HTR-8/SVneo (cell line): ENCODE measurements at regions not wholly inside any gene's neighbourhood (a gene's known extent, or its start where the extent isn't known, plus 50 kb on each side); places are given as distances from the start of the nearest gene placed in this dataset.

Experiments used
- DNase-seq: peaks from one replicate; pipeline ENCODE4 v3.0.0; 2011; ENCODE audit warnings: low spot score, mixed read lengths; ENCODE audit not compliant: insufficient read length
- FAIRE-seq: peaks from 2 replicates; lab custom pipeline; 2011; peaks lifted over from hg19 to GRCh38; lab: Jason Lieb, UNC

DNA sequence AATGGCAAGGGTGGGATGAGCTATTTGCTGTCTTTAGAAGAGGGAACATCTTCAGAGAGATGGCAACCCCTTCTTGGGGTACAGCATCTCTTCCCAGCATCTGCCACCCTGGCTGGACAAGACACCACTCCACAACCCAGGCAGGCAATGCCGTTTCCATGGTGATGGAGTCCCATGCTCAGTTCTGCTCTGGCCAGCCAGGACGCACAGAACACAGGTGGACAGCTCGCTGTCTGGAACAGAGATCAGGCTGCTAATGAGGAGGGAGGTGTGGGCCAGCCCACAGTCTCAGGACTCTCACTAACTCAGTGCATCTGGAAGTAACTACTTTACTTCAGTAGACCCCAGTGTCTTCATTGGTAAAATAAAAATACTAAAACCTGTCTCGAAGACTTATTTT lies 321.0 kb upstream of the CPEB2 start:
- DNase-seq (no peak), FAIRE-seq (no peak)

DNA sequence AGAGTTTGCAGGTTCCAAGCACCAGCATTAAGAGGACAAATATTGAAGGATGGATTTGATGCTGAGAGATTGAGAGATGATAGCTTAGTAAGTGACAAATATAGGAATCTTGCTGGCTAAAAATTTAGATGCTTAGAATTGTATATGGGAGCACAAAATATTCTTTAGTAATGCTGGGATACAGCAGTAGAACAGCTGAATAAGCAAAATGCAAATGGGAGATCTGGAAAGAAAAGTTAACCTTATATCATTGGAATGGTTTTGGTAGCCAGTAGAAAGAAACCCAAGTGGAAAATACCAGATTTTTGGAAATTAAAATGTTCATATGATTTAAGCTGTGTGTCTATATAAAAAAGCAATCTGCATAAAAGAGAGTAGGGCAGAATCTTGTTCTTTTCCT lies 308.6 kb upstream of the CPEB2 start:
- FAIRE-seq (no peak), DNase-seq (no peak)

DNA sequence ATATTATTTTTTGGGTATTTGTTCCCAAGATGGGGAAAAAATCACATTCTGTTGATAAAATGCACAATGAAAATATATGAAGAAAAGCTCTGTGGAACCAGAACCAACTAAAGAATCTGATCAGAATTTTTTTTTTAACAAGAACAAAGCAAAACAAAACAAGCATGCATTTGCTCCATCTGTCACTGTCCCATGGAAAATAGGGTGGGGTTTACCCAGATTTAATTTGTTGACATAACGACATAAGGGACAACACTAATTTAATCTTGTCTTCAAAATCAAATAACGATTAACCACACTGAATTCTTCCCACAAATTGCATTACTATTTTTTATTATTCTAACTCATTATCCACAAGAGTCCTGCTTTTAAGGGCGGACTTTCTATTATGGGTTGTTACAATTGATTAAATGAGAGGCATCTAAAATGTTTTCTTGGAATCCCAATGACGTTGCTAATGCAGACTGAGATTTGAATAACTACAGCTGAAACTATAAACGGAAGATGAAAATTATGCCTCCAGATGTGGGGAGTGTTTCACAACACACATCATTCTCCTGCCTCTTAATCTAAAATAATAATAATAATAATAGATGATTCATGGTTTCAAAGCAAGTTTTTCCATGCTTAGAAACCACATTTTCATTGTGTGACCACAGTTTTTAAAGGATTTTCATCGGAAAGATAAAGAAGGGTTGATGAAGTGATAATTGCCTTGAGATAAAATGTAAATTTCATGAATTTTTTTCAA lies 307.0 kb upstream of the CPEB2 start:
- DNase-seq (no peak), FAIRE-seq (no peak)

DNA sequence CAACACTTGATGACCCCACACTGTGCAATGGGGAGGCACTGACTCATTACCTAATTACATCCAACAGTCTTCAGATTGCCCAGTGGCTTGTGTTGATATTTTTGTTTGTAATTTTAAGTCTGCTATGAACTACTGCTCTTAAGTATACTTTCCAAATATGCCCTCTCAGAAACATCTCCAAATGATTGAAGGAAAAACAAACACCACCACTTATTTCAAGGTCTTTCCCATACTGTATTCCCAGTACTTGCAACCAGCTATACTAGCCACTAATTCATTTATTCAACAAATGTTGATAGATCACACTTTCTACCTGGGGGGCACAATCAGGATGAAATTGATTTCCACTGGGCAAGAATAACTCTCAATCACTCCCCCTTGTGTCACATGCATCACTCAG lies 302.2 kb upstream of the CPEB2 start:
- FAIRE-seq = no peak
- DNase-seq = no peak

DNA sequence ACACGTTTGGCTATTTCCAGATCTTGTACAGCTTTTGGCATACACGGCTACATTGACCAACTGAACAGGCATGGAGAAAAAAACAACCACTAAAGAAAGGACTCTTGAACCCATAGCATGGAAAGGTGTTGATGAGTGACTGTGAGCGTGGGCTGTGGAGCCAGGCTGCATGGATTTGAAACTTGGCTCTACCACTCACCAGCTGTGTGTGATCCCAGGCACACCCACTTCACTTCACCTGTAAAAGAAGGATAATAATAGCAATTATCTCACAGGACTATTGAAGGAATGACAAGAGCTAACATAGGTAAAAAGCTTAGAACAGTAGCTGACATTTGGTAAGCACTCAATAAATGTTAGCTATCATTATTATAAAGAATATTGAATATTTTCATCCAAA lies 301.7 kb upstream of the CPEB2 start:
- no peak for DNase-seq

DNA sequence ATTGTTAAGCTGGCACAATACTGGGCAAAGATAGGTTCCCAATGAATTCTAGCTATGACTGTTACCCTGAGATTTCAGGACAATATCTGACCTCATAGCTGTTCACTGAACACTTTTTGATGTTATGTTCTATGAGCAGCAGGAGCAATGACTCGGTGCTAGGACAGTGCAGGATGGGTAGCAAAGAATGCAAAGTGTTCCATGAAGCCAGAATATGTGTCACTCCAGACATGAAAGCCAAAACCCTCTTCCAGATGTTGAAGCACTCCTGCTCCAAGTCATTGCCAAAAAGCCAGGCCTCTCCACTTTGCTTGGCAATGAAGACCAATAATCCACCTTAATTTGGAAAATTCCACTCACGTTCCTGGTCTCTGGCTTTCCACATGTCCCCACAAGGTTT lies 300.9 kb upstream of the CPEB2 start:
- FAIRE-seq (no peak), DNase-seq (no peak)

More for the DNA sequence above, 301.7 kb upstream of the CPEB2 start:
- FAIRE-seq = no peak

DNA sequence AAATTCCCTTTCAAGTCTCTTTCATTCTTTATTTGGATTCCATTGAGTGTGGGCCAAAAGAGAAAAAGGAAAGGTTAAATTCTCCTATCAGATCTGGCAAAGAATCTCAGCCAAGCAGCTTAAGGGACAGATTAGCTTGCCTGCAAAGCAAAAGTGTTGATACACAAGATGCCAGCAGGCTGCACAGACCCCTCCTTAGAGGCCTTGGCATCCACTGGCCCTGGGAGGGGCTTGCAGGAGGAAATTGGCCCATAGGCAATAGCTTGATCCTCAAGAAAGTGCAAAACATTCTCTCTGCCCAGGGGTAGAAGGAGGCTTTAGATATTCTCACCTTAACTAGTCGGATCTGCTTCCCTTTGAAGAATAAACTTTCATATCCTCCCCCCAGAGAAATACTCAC lies 300.4 kb upstream of the CPEB2 start:
- no peak for FAIRE-seq
- no peak for DNase-seq

DNA sequence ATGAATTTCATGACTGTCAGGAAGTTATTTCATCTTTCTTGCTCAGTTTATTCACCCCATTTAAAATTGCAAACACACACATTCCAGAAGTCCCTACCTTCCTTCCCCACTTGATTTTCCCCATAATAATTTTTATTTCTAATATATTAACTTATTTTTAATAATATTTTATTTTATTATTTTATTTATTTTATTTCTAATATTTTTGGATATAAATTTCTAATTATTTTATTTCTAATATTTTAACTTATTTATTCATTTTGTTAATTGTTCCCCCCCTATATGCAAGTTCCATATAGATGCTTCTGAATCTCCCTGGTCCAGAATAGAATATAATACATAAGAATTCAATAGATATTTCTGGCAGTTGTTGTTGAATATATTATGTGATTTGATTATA lies 293.7 kb upstream of the CPEB2 start:
- no peak for FAIRE-seq
- DNase-seq = no peak

DNA sequence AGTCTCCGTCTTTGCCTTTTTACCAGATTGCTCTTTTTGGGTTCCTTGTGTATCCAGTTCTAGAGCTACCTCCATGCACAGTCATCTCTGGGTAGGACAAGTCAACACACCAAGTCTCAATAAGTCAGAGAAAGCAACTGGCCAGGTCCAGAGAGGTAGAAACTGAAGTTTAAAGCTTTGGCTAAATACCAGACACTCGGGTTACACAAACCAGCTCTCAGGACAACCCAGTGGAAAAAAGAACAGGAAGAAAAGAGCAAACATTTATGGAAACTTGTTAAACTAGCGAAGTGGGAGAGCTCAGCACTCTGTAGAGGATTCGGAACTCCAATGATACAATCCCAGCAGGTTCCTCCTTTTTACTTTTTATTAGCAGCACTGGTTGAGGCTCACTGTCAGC lies 291.0 kb upstream of the CPEB2 start:
- FAIRE-seq (no peak), DNase-seq (no peak)

DNA sequence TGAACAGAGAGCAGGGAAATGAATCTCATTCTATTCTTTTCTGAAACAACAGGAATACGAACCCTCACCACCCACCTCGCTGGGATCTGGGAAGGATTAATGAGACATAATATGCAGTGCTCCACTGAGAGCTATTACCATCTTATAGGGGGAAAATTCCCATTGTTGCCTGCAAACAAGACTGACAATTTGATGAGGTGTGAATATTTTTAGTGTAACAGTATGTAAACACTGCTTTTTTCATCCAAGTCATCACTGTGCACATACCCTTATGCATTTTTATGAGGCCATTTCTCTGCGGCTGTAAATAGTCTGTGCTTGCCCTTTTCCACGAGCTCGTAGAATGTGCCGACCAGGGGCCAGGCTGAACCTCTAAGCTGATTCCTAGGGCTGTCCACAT lies 285.6 kb upstream of the CPEB2 start:
- DNase-seq = no peak
- FAIRE-seq = no peak

DNA sequence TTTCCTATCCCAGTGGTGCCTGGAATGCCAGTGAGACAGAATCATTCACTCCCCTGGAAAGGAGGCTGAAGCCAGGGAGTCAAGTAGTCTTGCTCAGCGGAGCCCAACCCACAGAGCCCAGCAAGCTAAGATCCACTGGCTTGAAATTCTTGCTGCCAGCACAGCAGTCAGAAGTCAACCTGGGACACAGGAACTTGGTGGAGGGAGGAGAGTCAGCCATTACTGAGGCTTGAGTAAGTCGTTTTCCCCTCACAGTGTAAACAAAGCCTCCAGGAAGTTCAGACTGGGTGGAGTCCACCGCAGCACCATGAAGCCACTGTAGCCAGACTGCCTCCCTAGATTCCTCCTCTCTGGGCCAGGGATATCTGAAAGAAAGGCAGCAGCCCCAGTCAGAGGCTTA lies 283.2 kb upstream of the CPEB2 start:
- DNase-seq = no peak

DNA sequence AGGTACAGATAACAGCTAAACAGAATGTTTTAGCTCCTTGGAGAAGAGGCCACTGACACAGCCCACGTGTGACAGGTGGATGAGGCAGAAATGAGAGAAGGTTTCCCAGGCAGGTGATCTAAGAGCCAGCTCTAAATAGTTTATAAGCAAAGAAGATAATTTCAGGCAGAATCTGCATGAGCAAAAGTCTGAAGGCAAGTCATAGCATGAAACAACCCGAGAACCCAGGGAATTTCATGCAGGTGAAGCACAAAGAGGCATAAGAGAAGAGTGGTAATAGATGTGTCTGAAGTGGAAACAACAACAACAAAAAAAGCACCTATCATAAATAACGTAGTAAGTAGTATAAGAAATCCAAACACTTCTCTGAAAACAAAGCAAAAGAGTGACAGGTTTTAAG lies 275.8 kb upstream of the CPEB2 start:
- DNase-seq = no peak
- no peak for FAIRE-seq

More for the DNA sequence above, 283.2 kb upstream of the CPEB2 start:
- no peak for FAIRE-seq

DNA sequence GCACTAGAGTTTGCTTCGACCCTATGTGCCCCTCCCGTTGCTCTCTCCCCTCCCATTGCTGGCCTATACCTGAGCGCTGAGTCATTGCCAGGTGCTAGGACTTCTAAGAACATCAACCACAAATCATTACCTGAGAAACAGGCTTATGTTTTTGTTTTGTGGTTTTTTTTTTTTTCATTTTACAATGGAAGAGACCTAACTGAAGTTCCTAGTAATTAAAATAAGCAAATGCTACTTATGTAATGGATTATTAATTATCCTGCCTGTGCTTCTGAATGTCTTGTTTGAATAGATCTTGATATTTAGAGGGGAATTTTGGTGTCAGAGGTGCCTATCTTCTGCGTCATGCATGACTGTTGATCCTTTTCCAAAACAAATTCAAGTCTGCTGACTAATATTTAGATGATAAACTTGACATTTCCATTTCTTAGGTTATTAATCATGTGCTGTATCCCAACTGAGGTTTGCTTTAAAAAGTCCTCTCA lies 275.4 kb upstream of the CPEB2 start:
- FAIRE-seq = no peak
- peak; percentile 2 for DNase-seq

DNA sequence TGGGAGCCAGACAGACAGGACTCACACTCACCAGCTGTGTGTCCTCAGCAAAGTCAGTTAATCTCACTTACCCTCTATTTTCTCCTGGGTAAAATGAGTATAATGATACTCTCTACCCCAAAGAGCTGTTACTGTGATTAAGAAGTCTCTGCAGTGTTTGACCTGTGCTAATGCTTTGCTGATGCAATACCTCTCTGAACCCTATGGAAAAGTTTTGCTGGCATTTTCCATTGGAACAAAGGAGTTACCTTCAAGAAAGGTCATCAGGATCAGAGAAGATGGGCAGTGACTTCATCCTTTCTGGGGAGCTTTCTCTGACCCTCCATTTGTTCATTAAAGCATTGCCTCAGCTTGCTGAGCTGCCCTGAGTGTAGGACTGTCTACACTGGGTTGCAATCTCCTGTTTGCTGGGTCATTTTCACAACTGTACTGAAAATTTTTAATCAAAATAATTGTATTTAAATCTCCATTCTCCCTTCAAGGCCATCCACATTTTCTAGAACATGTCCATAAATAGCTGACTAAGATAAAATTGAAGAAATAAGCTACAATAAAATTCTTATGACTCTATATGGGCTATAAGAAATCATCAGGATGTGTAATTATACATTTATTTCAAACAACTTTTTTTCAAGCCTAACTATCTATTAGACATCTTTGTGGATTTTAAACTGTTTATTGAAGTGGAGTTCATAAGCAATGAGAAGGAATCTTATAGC lies 272.8 kb upstream of the CPEB2 start:
- DNase-seq = no peak
- FAIRE-seq = no peak

DNA sequence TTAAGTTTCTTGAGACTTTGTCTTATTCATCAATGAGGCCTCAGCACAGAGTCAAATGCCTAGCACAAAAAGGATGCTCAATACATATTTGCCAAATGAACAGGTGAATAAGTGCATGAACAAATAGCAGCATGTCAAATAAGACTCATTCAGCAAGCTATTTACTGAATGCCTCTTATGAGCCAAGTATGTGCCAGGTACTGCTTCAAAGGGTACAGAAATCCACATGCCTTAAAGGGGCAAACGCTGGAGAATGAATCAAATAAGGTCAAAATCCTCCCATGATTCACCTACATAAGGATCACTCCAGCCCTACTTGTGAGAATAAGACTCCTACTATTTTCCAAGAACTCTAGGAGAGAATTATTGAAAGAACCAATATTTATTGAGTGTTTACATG lies 260.2 kb upstream of the CPEB2 start:
- no peak for FAIRE-seq
- no peak for DNase-seq

DNA sequence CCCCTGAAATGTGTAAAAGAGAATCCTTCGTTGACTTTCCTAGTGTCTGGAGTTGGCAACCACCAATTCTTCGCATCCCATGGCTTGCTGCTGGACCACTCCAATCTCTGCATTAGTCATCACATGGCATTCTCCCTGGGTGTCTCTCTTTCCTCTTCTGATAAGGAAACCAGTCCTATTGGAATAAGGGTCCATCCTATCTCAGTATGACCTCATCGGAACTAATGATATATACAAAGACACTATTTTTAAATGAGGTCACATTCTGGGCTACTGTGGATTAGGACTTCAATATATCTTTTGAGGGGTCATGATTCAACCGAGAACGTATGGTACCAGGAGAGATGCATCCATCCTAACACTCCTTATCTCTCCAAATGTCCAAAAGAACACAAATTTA lies 259.1 kb upstream of the CPEB2 start:
- DNase-seq (no peak), FAIRE-seq (no peak)

DNA sequence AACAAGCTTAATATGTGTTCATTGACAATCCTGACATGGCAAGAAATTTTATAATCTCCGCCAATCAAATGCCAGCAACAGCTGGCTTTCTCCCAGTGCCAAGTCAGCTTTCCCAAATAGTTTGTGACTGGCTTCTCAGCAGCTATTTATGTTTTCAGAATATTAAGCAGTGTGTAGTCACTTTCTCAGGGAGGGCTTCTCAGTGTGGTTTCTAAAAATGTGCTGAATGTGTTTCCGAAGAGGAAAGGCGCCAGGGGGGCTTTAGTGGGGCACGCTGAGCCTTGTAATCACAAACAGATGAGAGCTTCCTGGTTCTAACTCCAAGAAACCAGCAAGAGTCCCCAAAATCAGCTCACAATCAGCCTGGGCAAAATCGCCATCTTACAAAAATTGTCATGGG lies 258.7 kb upstream of the CPEB2 start:
- DNase-seq (no peak), FAIRE-seq (no peak)

DNA sequence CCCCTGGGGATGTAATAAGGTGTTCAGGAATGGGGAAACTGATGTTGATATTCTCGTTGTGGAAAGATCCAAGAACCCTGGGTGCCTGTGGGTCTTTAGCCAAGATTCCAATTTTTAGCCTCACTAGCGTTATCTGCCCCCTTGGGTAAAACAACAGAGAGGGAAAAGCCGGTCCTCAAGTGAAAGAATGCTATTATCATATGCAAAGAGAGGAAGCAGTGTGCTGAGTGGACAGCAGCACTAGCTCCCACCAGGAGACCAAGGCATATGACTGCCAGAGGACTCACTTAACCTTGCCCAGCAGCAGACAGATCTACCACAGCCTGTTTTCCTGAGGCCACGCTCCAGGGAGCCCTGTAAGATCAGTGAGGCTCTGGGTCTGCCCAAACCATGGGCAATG lies 257.9 kb upstream of the CPEB2 start:
- FAIRE-seq = no peak

DNA sequence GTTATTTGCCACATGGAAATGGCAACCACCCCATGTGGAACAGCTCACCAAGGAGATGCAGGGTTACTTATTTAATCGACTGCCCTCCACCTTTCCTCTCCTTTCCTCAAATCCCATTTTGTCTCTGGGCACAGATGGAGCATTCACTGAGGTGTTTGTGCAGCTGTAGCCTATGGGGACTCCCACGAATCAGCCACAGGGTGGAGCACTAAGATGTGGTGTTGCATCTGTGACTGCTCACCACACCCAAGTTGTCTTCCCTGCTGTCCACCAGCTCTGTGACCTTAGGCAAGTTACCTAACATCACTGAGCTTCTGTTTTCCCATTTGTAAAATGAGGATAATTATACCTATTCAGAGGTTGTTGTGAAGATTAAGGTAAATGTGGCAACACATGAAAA lies 252.4 kb upstream of the CPEB2 start:
- FAIRE-seq (peak; percentile 9), DNase-seq (no peak)

More for the DNA sequence above, 257.9 kb upstream of the CPEB2 start:
- DNase-seq = no peak

DNA sequence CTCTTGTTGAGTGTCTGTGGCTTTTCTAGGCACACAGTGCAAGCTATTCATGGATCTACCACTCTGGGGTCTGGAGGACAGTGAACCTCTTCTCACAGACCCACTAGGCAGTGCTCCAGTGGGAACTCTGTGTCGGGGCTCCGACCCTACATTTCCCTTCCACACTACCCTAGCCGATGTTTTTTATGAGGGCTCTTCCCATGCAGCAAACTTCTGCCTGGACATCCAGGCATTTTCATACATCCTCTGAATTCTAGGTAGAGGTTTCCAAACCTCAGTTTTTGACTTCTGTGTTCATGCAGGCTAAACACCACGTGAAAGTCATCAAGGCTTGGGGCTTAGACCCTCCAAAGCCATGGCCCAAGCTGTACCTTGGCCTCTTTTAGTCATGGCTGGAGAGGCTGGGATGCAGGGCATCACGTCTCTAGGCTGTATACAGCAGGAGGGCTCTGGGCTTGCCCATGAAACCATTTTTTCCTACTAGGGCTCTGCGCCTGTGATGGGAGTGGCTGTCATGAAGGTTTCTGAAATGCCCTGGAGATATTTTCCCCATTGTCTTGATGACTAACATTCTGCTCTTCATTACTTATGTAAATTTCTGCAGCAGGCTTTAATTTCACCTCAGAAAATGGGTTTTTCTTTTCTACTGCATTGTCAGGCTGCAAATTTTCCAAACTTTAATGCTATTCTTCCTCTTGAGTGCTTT lies 249.8 kb upstream of the CPEB2 start:
- DNase-seq (no peak), FAIRE-seq (no peak)

DNA sequence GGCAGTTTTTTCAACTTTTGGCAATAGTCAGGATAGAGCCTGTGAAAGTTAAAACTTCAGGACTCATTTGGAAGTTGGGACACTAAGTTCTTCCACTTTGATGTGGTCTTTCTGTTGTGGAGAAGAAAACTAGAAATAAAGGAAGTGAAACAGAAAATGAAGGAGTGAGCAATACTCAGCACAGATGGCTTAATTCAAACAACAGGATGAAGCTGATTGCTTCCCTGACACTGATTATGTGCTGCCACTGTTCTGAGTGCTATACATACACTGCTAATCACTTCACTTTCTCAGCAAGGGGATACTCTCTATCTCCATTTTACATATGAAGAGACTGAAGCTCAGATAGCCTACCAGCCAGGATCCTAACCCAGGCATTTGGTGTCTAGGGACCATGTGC lies 235.1 kb upstream of the CPEB2 start:
- FAIRE-seq (no peak), DNase-seq (no peak)
